ENCODE measurements at regions not wholly inside any gene's neighbourhood (a gene's known extent, or its start where the extent isn't known, plus 50 kb on each side); places are given as distances from the start of the nearest gene placed in this dataset.

DNA sequence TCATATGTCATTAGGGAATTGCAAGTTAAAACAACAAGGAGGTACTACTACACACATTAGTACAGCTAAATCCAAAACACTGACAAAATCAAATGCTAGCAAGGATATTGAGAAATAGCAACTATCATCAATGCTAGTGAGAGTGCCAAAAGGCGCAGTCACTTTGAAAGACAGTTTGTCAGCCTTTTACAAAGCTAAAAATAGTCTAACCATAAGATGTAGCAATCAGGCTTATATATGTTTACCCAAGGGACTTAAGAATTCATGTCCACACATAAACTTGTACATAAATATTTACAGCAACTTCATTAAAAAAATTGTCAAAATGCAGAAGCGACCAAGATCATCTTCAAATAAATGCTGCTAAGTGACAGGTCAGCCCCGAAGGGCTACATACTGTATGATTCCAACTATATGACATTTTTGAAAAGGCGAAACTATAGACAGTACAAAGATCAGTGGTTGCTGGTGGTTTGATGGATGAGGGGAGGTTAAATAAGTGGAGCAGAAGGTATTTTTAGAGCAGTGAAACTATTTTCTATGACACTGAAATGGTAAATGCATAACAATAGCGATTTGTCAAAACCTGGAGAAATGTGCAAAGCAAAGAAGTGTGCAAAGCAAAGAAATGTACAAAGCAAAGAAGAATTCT lies 704.8 kb downstream of the ARAP2 start:
- Histone ChIP-seq H3K4me3 (ENCODE audit: low read length) (no peak overlapping the region), H3K4me1 (ENCODE audit: control insufficient read depth, insufficient read depth, low read length) (no peaks in the 10 kb centered on the region), H3K36me3 (ENCODE audit: control insufficient read depth, insufficient read depth, low read length) (no peaks in the 10 kb centered on the region), H3K27me3 (ENCODE audit: control insufficient read depth, insufficient read depth, low read length) (no peaks in the 10 kb centered on the region), H3K27ac (ENCODE audit: low read length) (no peak overlapping the region), H3K9me3 (ENCODE audit: control insufficient read depth, insufficient read depth, low read length) (no peaks in the 10 kb centered on the region)
- DNase-seq (ENCODE audit: low read depth, low spot score) = no peak
- whole genome bisulfite sequencing (ENCODE audit: insufficient coverage, insufficient read length) = no CpG with 5 or more reads among the region's 5 CpGs

DNA sequence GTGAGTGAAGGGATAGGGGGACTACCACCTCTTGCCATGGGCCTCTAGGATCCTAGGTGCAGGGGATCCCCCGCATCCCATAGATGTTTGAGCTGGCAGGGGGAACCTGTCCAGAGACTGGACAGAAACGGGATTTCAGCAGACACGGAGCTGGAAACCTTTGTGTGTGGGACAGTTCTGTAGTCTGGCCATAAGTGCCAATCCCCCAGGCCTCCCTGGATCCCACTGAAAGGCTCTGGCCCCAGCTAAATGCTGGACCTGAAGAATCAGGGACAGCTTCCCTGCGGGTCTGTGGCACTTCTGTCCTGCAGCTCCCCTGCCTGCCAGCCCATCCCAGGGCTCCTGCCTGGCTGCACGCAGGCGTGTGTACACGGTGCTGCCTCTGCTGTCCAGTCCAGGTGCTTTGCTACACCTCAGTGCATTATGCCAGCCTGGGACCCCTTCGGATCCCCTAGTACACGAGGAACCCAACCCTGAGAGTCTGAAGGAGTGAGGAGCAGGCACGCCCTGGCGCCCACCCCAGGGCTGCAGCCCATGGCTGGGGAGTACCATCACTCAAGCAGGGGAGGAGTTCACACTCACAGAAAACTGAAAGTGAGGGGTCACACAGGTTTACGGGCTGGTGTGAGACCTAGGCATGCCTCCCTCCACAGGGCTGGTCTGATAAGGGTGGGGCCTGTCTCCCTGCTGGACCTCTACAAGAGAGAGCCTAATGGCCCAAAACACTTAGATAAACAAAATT lies 703.0 kb downstream of the ARAP2 start:
- no peaks in the 10 kb centered on the region for H3K4me1 ChIP-seq (ENCODE audit: control insufficient read depth, insufficient read depth, low read length)
- H3K9me3 ChIP-seq (ENCODE audit: control insufficient read depth, insufficient read depth, low read length) = no peaks in the 10 kb centered on the region
- no peak overlapping the region for H3K4me3 ChIP-seq (ENCODE audit: low read length)
- H3K27me3 ChIP-seq (ENCODE audit: control insufficient read depth, insufficient read depth, low read length) = no peaks in the 10 kb centered on the region
- WGBS (ENCODE audit: insufficient coverage, insufficient read length) = no CpG with 5 or more reads among the region's 12 CpGs
- no peaks in the 10 kb centered on the region for H3K36me3 ChIP-seq (ENCODE audit: control insufficient read depth, insufficient read depth, low read length)
- DNase-seq (ENCODE audit: low read depth, low spot score) = no peak
- H3K27ac ChIP-seq (ENCODE audit: low read length) = no peak overlapping the region

DNA sequence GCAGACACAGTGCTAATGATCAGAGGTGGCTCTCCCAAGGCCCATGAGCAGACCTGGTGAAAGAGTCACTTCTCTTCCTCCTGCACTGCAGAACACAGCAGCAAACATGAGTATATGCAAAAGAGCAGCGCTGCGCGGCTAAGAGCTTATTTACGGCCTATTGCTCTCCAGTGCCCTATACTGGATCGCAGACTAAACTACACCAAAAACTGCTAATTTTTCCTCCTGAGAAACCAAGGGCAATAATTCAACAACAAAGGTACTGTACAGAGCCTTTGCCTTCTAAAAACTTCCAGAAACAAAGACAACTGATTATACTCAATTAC lies 702.5 kb downstream of the ARAP2 start:
- Histone ChIP-seq H3K9me3 (ENCODE audit: control insufficient read depth, insufficient read depth, low read length) (no peaks in the 10 kb centered on the region), H3K27me3 (ENCODE audit: control insufficient read depth, insufficient read depth, low read length) (no peaks in the 10 kb centered on the region), H3K4me3 (ENCODE audit: low read length) (no peak overlapping the region), H3K36me3 (ENCODE audit: control insufficient read depth, insufficient read depth, low read length) (no peaks in the 10 kb centered on the region), H3K27ac (ENCODE audit: low read length) (no peak overlapping the region), H3K4me1 (ENCODE audit: control insufficient read depth, insufficient read depth, low read length) (no peaks in the 10 kb centered on the region)
- WGBS (ENCODE audit: insufficient coverage, insufficient read length) = no CpG with 5 or more reads among the region's 5 CpGs
- no peak for DNase-seq (ENCODE audit: low read depth, low spot score)

DNA sequence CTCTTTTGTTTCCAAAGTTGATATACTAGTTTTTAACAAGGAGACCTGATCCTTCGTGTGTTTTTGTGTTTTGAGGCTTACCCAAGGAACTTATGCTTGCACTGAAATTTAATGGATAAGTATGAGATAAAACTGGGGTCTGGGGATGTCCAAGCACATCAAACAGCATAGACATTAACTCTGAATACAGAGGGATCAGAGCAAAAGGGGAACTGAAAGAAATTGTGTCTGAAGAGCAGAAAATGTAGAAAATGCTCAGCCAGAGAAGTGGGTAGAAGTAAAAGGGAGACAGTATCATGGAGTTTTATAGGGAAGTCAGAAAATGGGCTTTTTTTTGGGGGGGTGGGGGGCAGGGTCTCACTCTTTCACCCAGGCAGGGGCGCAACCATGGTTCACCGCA lies 695.4 kb downstream of the ARAP2 start:
- WGBS (ENCODE audit: insufficient coverage, insufficient read length) = no CpG with 5 or more reads among the region's 3 CpGs

DNA sequence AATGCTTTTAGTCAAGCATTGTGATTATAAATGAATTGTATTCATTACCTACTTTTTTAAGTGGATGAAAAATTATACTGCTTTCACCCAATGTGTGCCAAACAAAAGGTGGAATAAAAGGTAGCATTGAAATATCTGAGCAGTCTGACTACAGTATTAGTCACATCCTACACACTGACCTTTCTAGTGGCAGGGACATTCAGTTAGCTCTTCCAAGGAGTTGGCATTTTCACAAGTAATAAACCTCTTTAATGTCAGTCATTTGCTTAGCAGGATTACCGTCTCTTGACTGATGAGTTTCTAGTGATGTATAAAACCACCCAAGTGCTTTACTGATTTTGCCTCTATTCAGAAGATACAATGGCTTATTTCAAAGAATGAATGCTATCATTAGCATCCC lies 687.9 kb downstream of the ARAP2 start:
- no peaks in the 10 kb centered on the region; the same call in 1 of the 2 replicates for H3K36me3 ChIP-seq (ENCODE audit: control insufficient read depth, insufficient read depth, low read length)
- no peak for DNase-seq (ENCODE audit: low read depth, low spot score)
- no CpG with 5 or more reads among the region's 1 CpG for WGBS (ENCODE audit: insufficient coverage, insufficient read length)
- peaks cover 4% of the 10 kb centered on the region for H3K9me3 ChIP-seq (ENCODE audit: control insufficient read depth, insufficient read depth, low read length)
- no peak overlapping the region for H3K4me3 ChIP-seq (ENCODE audit: low read length)
- no peaks in the 10 kb centered on the region for H3K27me3 ChIP-seq (ENCODE audit: control insufficient read depth, insufficient read depth, low read length)
- no peaks in the 10 kb centered on the region for H3K4me1 ChIP-seq (ENCODE audit: control insufficient read depth, insufficient read depth, low read length)
- H3K27ac ChIP-seq (ENCODE audit: low read length) = no peak overlapping the region

More for the DNA sequence above, 695.4 kb downstream of the ARAP2 start:
- no peaks in the 10 kb centered on the region for H3K9me3 ChIP-seq (ENCODE audit: control insufficient read depth, insufficient read depth, low read length)
- no peaks in the 10 kb centered on the region for H3K27me3 ChIP-seq (ENCODE audit: control insufficient read depth, insufficient read depth, low read length)
- no peaks in the 10 kb centered on the region for H3K4me1 ChIP-seq (ENCODE audit: control insufficient read depth, insufficient read depth, low read length)
- no peaks in the 10 kb centered on the region for H3K36me3 ChIP-seq (ENCODE audit: control insufficient read depth, insufficient read depth, low read length)
- no peak for DNase-seq (ENCODE audit: low read depth, low spot score)
- no peak overlapping the region for H3K27ac ChIP-seq (ENCODE audit: low read length)
- H3K4me3 ChIP-seq (ENCODE audit: low read length) = no peak overlapping the region

DNA sequence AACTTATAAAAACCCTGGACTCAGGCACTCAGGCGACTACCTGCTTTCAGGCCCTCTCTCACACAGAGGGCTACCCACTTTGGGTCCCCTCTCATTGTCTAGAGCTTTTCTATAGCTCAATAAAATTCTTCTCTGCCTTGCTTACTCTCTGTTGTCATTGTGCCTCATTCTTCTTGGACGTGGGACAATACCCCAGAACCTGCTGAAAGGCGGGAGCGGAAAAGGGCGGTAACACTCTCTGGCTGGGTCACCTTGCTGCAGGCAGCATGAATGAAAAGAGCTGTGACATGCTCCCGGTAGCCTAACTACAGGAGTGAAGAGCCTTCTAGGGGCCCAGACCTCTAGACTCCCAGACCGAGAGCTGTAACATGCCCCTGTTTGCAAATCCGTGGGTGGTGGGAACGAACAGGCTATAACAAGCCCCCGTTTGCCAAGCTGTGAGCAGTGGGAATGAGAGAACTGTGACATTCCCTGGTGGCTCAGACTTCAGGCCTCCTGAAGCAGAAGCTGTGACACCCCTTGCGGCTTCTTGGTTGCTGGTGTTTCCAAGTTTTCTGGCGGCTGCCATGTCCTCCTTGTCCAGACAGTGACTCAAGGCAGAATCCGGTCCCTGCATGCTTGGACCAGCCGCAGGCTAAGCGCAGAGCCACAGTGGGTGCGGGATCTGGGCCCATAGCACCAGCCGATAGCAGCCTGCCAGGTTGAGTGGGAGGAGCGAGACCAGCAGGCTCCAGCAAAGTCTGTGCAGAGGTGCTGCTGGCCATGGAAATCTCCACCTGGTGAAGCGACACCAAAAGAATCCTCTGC lies 684.6 kb downstream of the ARAP2 start:
- Histone ChIP-seq H3K36me3 (ENCODE audit: control insufficient read depth, insufficient read depth, low read length) (no peaks in the 10 kb centered on the region; the same call in 1 of the 2 replicates), H3K4me3 (ENCODE audit: low read length) (no peak overlapping the region), H3K4me1 (ENCODE audit: control insufficient read depth, insufficient read depth, low read length) (no peaks in the 10 kb centered on the region), H3K27ac (ENCODE audit: low read length) (no peak overlapping the region), H3K27me3 (ENCODE audit: control insufficient read depth, insufficient read depth, low read length) (no peaks in the 10 kb centered on the region), H3K9me3 (ENCODE audit: control insufficient read depth, insufficient read depth, low read length) (peaks cover 4% of the 10 kb centered on the region)
- DNase-seq (ENCODE audit: low read depth, low spot score) = no peak
- no CpG with 5 or more reads among the region's 19 CpGs for WGBS (ENCODE audit: insufficient coverage, insufficient read length)

DNA sequence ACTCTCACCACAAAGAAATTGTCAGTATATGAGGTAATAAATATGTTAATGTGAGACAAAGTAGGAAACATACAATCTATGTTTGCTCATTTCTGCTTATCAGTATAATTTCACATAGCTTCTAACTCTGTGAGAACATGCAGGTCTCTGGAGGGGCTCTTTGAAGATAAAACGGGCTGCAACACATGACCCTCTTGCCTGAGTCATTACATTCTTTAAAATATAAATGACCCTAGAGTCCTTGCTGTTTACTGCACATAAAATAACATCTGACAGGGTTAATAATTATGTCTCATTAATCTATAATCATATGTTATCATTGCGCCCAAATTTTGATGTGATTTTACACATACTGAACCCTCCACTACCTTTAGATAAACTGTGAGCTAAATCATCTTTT lies 681.5 kb downstream of the ARAP2 start:
- no peaks in the 10 kb centered on the region for H3K27me3 ChIP-seq (ENCODE audit: control insufficient read depth, insufficient read depth, low read length)

DNA sequence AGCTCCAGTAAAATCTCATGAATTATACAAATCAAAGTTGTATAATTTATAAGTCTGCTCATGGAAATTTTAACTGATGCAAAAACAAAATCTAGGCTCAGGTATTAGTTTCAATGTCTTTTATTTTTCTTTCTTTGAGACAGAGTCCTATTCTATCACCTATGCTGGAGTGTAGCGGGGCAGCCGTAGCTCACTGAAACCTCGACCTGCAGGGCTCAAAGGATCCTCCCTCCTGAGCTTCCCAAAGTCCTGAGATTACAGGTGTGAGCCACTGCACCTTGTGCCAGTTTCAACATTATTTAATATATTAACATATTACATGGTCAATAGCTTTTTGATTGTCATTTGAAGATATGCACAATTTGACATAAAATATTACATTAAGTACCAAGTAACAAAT lies 678.7 kb downstream of the ARAP2 start:
- Histone ChIP-seq H3K9me3 (ENCODE audit: control insufficient read depth, insufficient read depth, low read length) (no peaks in the 10 kb centered on the region; the same call in 1 of the 2 replicates), H3K4me1 (ENCODE audit: control insufficient read depth, insufficient read depth, low read length) (no peaks in the 10 kb centered on the region), H3K4me3 (ENCODE audit: low read length) (no peak overlapping the region), H3K27ac (ENCODE audit: low read length) (no peak overlapping the region), H3K36me3 (ENCODE audit: control insufficient read depth, insufficient read depth, low read length) (no peaks in the 10 kb centered on the region), H3K27me3 (ENCODE audit: control insufficient read depth, insufficient read depth, low read length) (no peaks in the 10 kb centered on the region)
- WGBS (ENCODE audit: insufficient coverage, insufficient read length) = no CpG with 5 or more reads among the region's 3 CpGs
- DNase-seq (ENCODE audit: low read depth, low spot score) = no peak

More for the DNA sequence above, 681.5 kb downstream of the ARAP2 start:
- no peak for DNase-seq (ENCODE audit: low read depth, low spot score)
- H3K27ac ChIP-seq (ENCODE audit: low read length) = no peak overlapping the region
- H3K4me3 ChIP-seq (ENCODE audit: low read length) = no peak overlapping the region
- H3K9me3 ChIP-seq (ENCODE audit: control insufficient read depth, insufficient read depth, low read length) = peaks cover 4% of the 10 kb centered on the region
- no peaks in the 10 kb centered on the region; the same call in 1 of the 2 replicates for H3K36me3 ChIP-seq (ENCODE audit: control insufficient read depth, insufficient read depth, low read length)
- H3K4me1 ChIP-seq (ENCODE audit: control insufficient read depth, insufficient read depth, low read length) = no peaks in the 10 kb centered on the region
- WGBS (ENCODE audit: insufficient coverage, insufficient read length) = no CpG with 5 or more reads among the region's 2 CpGs

DNA sequence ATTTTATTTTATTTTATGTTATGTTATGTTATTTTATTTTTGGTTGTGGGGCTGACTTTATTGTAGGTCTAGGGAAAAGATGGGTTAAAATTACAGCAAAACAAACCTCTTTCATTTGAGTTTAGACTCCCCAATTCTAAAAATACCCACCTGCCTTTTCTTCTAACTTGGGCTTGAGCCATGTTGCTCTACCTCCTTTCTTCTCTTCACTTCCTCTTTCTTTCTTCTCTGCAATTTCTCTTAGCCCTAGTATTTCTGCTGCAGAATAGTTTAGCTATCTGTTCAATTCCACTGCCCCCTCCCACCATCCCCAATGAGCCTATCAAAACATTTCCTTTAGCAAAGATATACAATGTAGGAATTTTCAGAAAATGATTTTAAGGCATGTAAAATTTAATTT lies 653.3 kb downstream of the ARAP2 start:
- Histone ChIP-seq H3K9me3 (ENCODE audit: control insufficient read depth, insufficient read depth, low read length) (no peaks in the 10 kb centered on the region), H3K4me1 (ENCODE audit: control insufficient read depth, insufficient read depth, low read length) (no peaks in the 10 kb centered on the region), H3K27me3 (ENCODE audit: control insufficient read depth, insufficient read depth, low read length) (no peaks in the 10 kb centered on the region), H3K36me3 (ENCODE audit: control insufficient read depth, insufficient read depth, low read length) (no peaks in the 10 kb centered on the region), H3K4me3 (ENCODE audit: low read length) (no peak overlapping the region), H3K27ac (ENCODE audit: low read length) (no peak overlapping the region)
- DNase-seq (ENCODE audit: low read depth, low spot score) = no peak

DNA sequence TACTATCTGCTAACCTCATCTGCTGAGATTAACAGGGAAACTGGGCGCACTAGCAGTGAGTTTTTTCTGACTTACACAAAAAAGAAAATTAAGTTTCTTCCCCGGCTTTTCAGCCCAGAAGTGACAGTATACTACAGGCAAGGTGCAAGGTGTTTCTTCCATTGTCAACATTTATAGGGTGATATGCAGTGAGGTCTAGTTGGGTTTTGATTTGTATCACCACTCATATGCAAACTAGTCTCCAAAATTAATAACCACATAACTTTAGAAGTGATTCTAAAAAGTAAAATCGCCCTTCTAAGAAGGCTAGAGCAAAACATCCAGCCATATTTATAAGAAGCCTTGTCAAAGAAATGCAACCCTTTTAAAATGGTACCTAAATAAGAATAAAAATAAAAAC lies 640.1 kb downstream of the ARAP2 start:
- WGBS (ENCODE audit: insufficient coverage, insufficient read length) = no CpG with 5 or more reads among the region's 3 CpGs
- Histone ChIP-seq H3K27ac (ENCODE audit: low read length) (no peak overlapping the region), H3K4me1 (ENCODE audit: control insufficient read depth, insufficient read depth, low read length) (no peaks in the 10 kb centered on the region), H3K27me3 (ENCODE audit: control insufficient read depth, insufficient read depth, low read length) (no peaks in the 10 kb centered on the region), H3K36me3 (ENCODE audit: control insufficient read depth, insufficient read depth, low read length) (no peaks in the 10 kb centered on the region), H3K9me3 (ENCODE audit: control insufficient read depth, insufficient read depth, low read length) (no peaks in the 10 kb centered on the region), H3K4me3 (ENCODE audit: low read length) (no peak overlapping the region)
- DNase-seq (ENCODE audit: low read depth, low spot score) = no peak

All from iPS DF 6.9 (cell line).